MM.1S (cell line): ENCODE measurements at regions not wholly inside any gene's neighbourhood (a gene's known extent, or its start where the extent isn't known, plus 50 kb on each side); places are given as distances from the start of the nearest gene placed in this dataset.

Experiments
- EZH2 ChIP-seq: fragments of 300-600 bp; sonication (generic); optimal IDR thresholded peaks from 2 replicates; pipeline ENCODE3; 2017; ENCODE audit warnings: low read depth, mild to moderate bottlenecking, antibody characterized with exemption, low read length, mixed read lengths
- EZH2phosphoT487 ChIP-seq: fragments of 300-600 bp; sonication (generic); IDR thresholded peaks from 2 replicates; pipeline ENCODE4 v1.6.1; 2018; ENCODE audit warnings: antibody characterized with exemption, low read length
- TF ChIP-seq, protein P1 (sequence below): fragments of 300-600 bp; sonication (generic); IDR thresholded peaks from 2 replicates; pipeline ENCODE4 v1.5.1; 2016; ENCODE audit warnings: antibody characterized with exemption, low read length, mixed read lengths

- TF ChIP-seq, protein P1, sequence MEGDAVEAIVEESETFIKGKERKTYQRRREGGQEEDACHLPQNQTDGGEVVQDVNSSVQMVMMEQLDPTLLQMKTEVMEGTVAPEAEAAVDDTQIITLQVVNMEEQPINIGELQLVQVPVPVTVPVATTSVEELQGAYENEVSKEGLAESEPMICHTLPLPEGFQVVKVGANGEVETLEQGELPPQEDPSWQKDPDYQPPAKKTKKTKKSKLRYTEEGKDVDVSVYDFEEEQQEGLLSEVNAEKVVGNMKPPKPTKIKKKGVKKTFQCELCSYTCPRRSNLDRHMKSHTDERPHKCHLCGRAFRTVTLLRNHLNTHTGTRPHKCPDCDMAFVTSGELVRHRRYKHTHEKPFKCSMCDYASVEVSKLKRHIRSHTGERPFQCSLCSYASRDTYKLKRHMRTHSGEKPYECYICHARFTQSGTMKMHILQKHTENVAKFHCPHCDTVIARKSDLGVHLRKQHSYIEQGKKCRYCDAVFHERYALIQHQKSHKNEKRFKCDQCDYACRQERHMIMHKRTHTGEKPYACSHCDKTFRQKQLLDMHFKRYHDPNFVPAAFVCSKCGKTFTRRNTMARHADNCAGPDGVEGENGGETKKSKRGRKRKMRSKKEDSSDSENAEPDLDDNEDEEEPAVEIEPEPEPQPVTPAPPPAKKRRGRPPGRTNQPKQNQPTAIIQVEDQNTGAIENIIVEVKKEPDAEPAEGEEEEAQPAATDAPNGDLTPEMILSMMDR = no peak
- no peak for TF ChIP-seq EZH2
- TF ChIP-seq EZH2phosphoT487 = no peak
Measured at GRCh38 chr3:160069986-160070385, 81.4 kb downstream of the IL12A start.
